Uterus (tissue), 3 donors: ENCODE measurements at regions not wholly inside any gene's neighbourhood (a gene's known extent, or its start where the extent isn't known, plus 50 kb on each side); places are given as distances from the start of the nearest gene placed in this dataset.

Experiments
- DNase-seq, 2 donors: peaks; one replicate each; pipeline ENCODE4 v3.0.0-alpha.2; 2019 to 2020
- H3K27ac ChIP-seq, 2 donors: fragments of 200-600 bp; sonication (generic); 1 replicate in 1 of 2; 2 replicates in 1 of 2; pipeline ENCODE4 v1.5.1; 2016 to 2018
- H3K27me3 ChIP-seq, 2 donors: fragments of 200-600 bp; sonication (generic); one replicate each; pipeline ENCODE4 v1.5.1; 2018 to 2019; ENCODE audit warnings: control low read depth in 1 of 2
- H3K36me3 ChIP-seq, 2 donors: fragments of 200-600 bp; sonication (generic); one replicate each; pipeline ENCODE4 v1.5.1; 2019; ENCODE audit warnings: control low read depth in 1 of 2
- H3K4me1 ChIP-seq, 2 donors: fragments of 200-600 bp; sonication (generic); one replicate each; pipeline ENCODE4 v1.5.1; 2018 to 2019; ENCODE audit warnings: control low read depth in 1 of 2
- H3K4me3 ChIP-seq, 2 donors: fragments of 200-600 bp; sonication (generic); 1 replicate in 1 of 2; 2 replicates in 1 of 2; pipeline ENCODE4 v1.5.1; 2018 to 2019; ENCODE audit warnings: mild to moderate bottlenecking in 1 of 2
- H3K9me3 ChIP-seq, 2 donors: fragments of 200-600 bp; sonication (generic); one replicate each; pipeline ENCODE4 v1.5.1; 2019; ENCODE audit warnings: control low read depth in 1 of 2
- CTCF ChIP-seq, 4 experiments: fragments of 200-600 bp in 2 of 4; fragments of 450-650 bp in 2 of 4; sonication (generic) in 2 of 4; IDR thresholded peaks; one replicate each; pipeline ENCODE4 v1.5.1; 2016 to 2019; ENCODE audit warnings: antibody characterized with exemption in 4 of 4, mild to moderate bottlenecking in 2 of 4, moderate library complexity in 1 of 4
- POLR2A ChIP-seq, 2 donors: fragments of 450-650 bp; IDR thresholded peaks; one replicate each; pipeline ENCODE4 v1.6.1; 2016; ENCODE audit warnings: antibody characterized with exemption in 2 of 2, mild to moderate bottlenecking in 1 of 2, moderate library complexity in 1 of 2
- intact Hi-C: fragments of 100-400 bp; cut with DNase I; formaldehyde crosslinking; loops from one replicate; pipeline ENCODE4 v1.15.1; 2023; ENCODE audit warnings: low total_unique reads
- donor health status: DM: yes; HTN: yes; CAD: no.

- TF ChIP-seq CTCF (IDR thresholded peaks at IDR 0.05) (no peak), POLR2A (IDR thresholded peaks at IDR 0.05) (no peak)
- intact Hi-C loops = no loop called here
- H3K4me1 ChIP-seq = no peaks in the 10 kb centered on the region
- no peaks in the 10 kb centered on the region for H3K9me3 ChIP-seq
- no peak overlapping the region for H3K4me3 ChIP-seq
- H3K27ac ChIP-seq = no peak overlapping the region
- H3K36me3 ChIP-seq = no peaks in the 10 kb centered on the region
- DNase-seq = no peak
- no peaks in the 10 kb centered on the region for H3K27me3 ChIP-seq
Observed at GRCh38 chr7:42614636-42615035, 297.2 kb downstream of the C7orf25 start.

GRCh38 chr7:42611961-42612360, 299.9 kb downstream of the C7orf25 start:
- H3K27me3 ChIP-seq = no peaks in the 10 kb centered on the region
- intact Hi-C loops = no loop called here
- no peak overlapping the region for H3K4me3 ChIP-seq
- no peaks in the 10 kb centered on the region for H3K4me1 ChIP-seq
- no peak for DNase-seq
- H3K27ac ChIP-seq = no peak overlapping the region
- TF ChIP-seq CTCF (IDR thresholded peaks at IDR 0.05) (no peak), POLR2A (IDR thresholded peaks at IDR 0.05) (no peak)
- no peaks in the 10 kb centered on the region for H3K9me3 ChIP-seq
- no peaks in the 10 kb centered on the region for H3K36me3 ChIP-seq

- H3K4me1 ChIP-seq = peaks cover 0 to 4% of the 10 kb centered on the region in 2 donors
- no peaks in the 10 kb centered on the region for H3K9me3 ChIP-seq
- intact Hi-C loops = no loop called here
- no peaks in the 10 kb centered on the region for H3K27me3 ChIP-seq
- H3K27ac ChIP-seq = no peak overlapping the region
- TF ChIP-seq POLR2A (IDR thresholded peaks at IDR 0.05) (no peak), CTCF (IDR thresholded peaks at IDR 0.05) (no peak)
- H3K4me3 ChIP-seq = no peak overlapping the region
- H3K36me3 ChIP-seq = no peaks in the 10 kb centered on the region
- DNase-seq = no peak
Observed at GRCh38 chr7:42611289-42611928, 300.5 kb downstream of the C7orf25 start.

GRCh38 chr7:42606193-42606905, 305.5 kb downstream of the C7orf25 start:
- no peak for TF ChIP-seq CTCF (IDR thresholded peaks at IDR 0.05)
- TF ChIP-seq POLR2A (IDR thresholded peaks at IDR 0.05) = no peak
- peak overlapping the region; percentile 7 to 22 for H3K27ac ChIP-seq

GRCh38 chr7:42605406-42606192, 306.3 kb downstream of the C7orf25 start:
- no peak for DNase-seq
- no peaks in the 10 kb centered on the region for H3K9me3 ChIP-seq
- H3K4me1 ChIP-seq = peaks cover 0 to 4% of the 10 kb centered on the region in 2 donors
- H3K27me3 ChIP-seq = no peaks in the 10 kb centered on the region
- H3K27ac ChIP-seq = peak overlapping the region; percentile 7 to 22
- intact Hi-C loops = no loop called here
- H3K4me3 ChIP-seq = no peak overlapping the region
- no peaks in the 10 kb centered on the region for H3K36me3 ChIP-seq
- TF ChIP-seq POLR2A (IDR thresholded peaks at IDR 0.05) (no peak), CTCF (IDR thresholded peaks at IDR 0.05) (no peak)

More at GRCh38 chr7:42606193-42606905, 305.5 kb downstream of the C7orf25 start:
- H3K4me1 ChIP-seq = peaks cover 0 to 4% of the 10 kb centered on the region in 2 donors
- H3K4me3 ChIP-seq = no peak overlapping the region
- DNase-seq = no peak
- H3K9me3 ChIP-seq = no peaks in the 10 kb centered on the region
- intact Hi-C loops = no loop called here
- no peaks in the 10 kb centered on the region for H3K36me3 ChIP-seq
- no peaks in the 10 kb centered on the region for H3K27me3 ChIP-seq
